ENCODE measurements at regions not wholly inside any gene's neighbourhood (a gene's known extent, or its start where the extent isn't known, plus 50 kb on each side); places are given as distances from the start of the nearest gene placed in this dataset.
"Not testable (repeated sequence)": the region's sequence is repeated elsewhere in the genome, so short reads cannot be mapped to it uniquely, and the experiment has no call there.

GRCh38 chr1:43108080-43108479 is 64.0 kb downstream of the EBNA1BP2 start:
- in situ Hi-C loops (cut with MboI; ENCODE audit: low sequenced_read_pairs): no loop called here

- in situ Hi-C loops (cut with MboI; ENCODE audit: low sequenced_read_pairs): no loop called here
These were observed 64.4 kb downstream of the EBNA1BP2 start for GRCh38 chr1:43107664-43108063.

- in situ Hi-C loops (cut with MboI; ENCODE audit: low sequenced_read_pairs): no loop called here
These were observed 67.9 kb downstream of the EBNA1BP2 start for GRCh38 chr1:43104027-43104763.

- in situ Hi-C loops (cut with MboI; ENCODE audit: low sequenced_read_pairs): no loop called here
These were observed 71.0 kb downstream of the EBNA1BP2 start for GRCh38 chr1:43101061-43101460.

- in situ Hi-C loops (cut with MboI; ENCODE audit: low sequenced_read_pairs): no loop called here
These were observed 73.9 kb downstream of the EBNA1BP2 start for GRCh38 chr1:43098200-43098599.

GRCh38 chr1:43096528-43096927 is 75.6 kb downstream of the EBNA1BP2 start:
- in situ Hi-C loops (cut with MboI; ENCODE audit: low sequenced_read_pairs): not testable (repeated sequence)

- in situ Hi-C loops (cut with MboI; ENCODE audit: low sequenced_read_pairs): not testable (repeated sequence)
These were observed 81.3 kb downstream of the EBNA1BP2 start for GRCh38 chr1:43090812-43091211.

GRCh38 chr1:43090157-43090556 is 81.9 kb downstream of the EBNA1BP2 start:
- in situ Hi-C loops (cut with MboI; ENCODE audit: low sequenced_read_pairs): not testable (repeated sequence)

GRCh38 chr1:43083375-43083891 is 88.7 kb downstream of the EBNA1BP2 start:
- in situ Hi-C loops (cut with MboI; ENCODE audit: low sequenced_read_pairs): no loop called here

GRCh38 chr1:43082740-43083139 is 89.3 kb downstream of the EBNA1BP2 start:
- in situ Hi-C loops (cut with MboI; ENCODE audit: low sequenced_read_pairs): no loop called here

- in situ Hi-C loops (cut with MboI; ENCODE audit: low sequenced_read_pairs): no loop called here
These were observed 94.8 kb downstream of the EBNA1BP2 start for GRCh38 chr1:43077273-43077672.

GRCh38 chr1:43074709-43075108 is 97.4 kb downstream of the EBNA1BP2 start:
- in situ Hi-C loops (cut with MboI; ENCODE audit: low sequenced_read_pairs): loop anchor here (25.0 kb wide), 1 partner anchor 287 kb away; the partner anchor contains the start of gene TMEM269

GRCh38 chr1:43074244-43074643 is 97.8 kb downstream of the EBNA1BP2 start:
- in situ Hi-C loops (cut with MboI; ENCODE audit: low sequenced_read_pairs): loop anchor here (25.0 kb wide), 1 partner anchor 287 kb away; the partner anchor contains the start of gene TMEM269

GRCh38 chr1:43073490-43074230 is 98.4 kb downstream of the EBNA1BP2 start:
- in situ Hi-C loops (cut with MboI; ENCODE audit: low sequenced_read_pairs): loop anchor here (25.0 kb wide), 1 partner anchor 286 kb away; the partner anchor contains the start of gene TMEM269

GRCh38 chr1:43072314-43072713 is 99.8 kb downstream of the EBNA1BP2 start:
- in situ Hi-C loops (cut with MboI; ENCODE audit: low sequenced_read_pairs): loop anchor here (25.0 kb wide), 1 partner anchor 285 kb away; the partner anchor contains the start of gene TMEM269

- in situ Hi-C loops (cut with MboI; ENCODE audit: low sequenced_read_pairs): loop anchor here (25.0 kb wide), 1 partner anchor 284 kb away; the partner anchor contains the start of gene TMEM269
These were observed 100.8 kb downstream of the EBNA1BP2 start for GRCh38 chr1:43071241-43071640.

- in situ Hi-C loops (cut with MboI; ENCODE audit: low sequenced_read_pairs): loop anchor here (5.0 to 25.0 kb wide), 2 partner anchors 147 to 282 kb away; partner anchors contain the start of gene TMEM269
These were observed 102.5 kb downstream of the EBNA1BP2 start for GRCh38 chr1:43069461-43070050.

GRCh38 chr1:43068911-43069310 is 103.2 kb downstream of the EBNA1BP2 start:
- in situ Hi-C loops (cut with MboI; ENCODE audit: low sequenced_read_pairs): loop anchor here (5.0 to 25.0 kb wide), 2 partner anchors 147 to 282 kb away; partner anchors contain the start of gene TMEM269

- in situ Hi-C loops (cut with MboI; ENCODE audit: low sequenced_read_pairs): loop anchor here (5.0 to 25.0 kb wide), 2 partner anchors 146 to 281 kb away; partner anchors contain the start of gene TMEM269
These were observed 103.9 kb downstream of the EBNA1BP2 start for GRCh38 chr1:43067977-43068751.

GRCh38 chr1:43067233-43067745 is 104.8 kb downstream of the EBNA1BP2 start:
- in situ Hi-C loops (cut with MboI; ENCODE audit: low sequenced_read_pairs): loop anchor here (5.0 to 25.0 kb wide), 2 partner anchors 145 to 280 kb away; partner anchors contain the start of gene TMEM269

Data from HL-60/S4 treated with phorbol 12-myristate 13-acetate at 8.2 ng/mL for 4 days and 3 days (cell line).